CD4-positive, alpha-beta T cell treated with Interleukin-17A for 4 hours (primary cell): ENCODE measurements at regions not wholly inside any gene's neighbourhood (a gene's known extent, or its start where the extent isn't known, plus 50 kb on each side); places are given as distances from the start of the nearest gene placed in this dataset.

Source experiments
- DNase-seq: peaks from one replicate; pipeline ENCODE4 v3.0.0-alpha.2; 2020; ENCODE audit warnings: mixed read lengths

- no peak for DNase-seq
Observed at GRCh38 chr4:42736527-42737195, 79.8 kb upstream of the ATP8A1 start.

- DNase-seq: no peak
Observed at GRCh38 chr4:42733380-42733779, 76.5 kb upstream of the ATP8A1 start.

DNA sequence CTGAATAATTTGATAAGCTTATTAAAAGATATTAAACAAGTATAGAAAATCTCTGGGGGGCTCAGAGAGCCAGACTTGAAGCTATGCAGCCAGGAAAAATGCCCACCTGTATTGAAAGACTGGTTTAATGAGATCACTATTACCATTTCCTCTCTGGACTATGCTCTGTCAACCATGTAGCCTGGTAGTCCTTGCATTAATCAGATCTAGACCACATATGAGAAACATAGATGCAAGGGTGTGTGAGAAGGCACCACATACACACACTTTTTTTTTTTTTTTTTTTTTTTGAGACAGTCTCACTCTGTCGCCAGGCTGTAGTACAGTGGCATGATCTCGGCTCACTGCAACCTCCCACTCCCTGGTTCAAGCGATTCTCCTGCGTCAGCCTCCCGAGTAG is 75.9 kb upstream of the ATP8A1 start:
- DNase-seq: no peak

GRCh38 chr4:42729505-42730237 is 72.8 kb upstream of the ATP8A1 start:
- no peak for DNase-seq

- DNase-seq: no peak
Observed at GRCh38 chr4:42724451-42724850, 67.5 kb upstream of the ATP8A1 start.

DNA sequence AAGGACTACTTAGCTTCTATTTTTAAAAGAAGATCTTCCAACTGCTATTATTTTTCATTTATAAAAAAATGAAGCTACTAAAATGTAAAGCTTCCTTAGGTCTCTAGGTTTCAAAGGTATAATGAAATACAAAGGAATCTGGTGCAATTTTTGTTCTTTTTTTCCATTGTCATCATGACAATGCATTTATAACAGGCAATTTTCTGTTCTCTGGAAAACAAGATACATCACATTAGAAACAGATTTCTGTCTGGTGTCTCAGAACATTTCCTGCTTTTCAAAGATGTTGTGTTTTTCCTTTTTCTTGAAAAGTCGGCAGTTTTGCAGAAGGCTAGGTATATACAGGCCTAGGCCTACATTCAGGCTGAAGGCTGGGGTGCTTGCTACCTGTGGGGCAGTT is 63.6 kb upstream of the ATP8A1 start:
- no peak for DNase-seq

DNA sequence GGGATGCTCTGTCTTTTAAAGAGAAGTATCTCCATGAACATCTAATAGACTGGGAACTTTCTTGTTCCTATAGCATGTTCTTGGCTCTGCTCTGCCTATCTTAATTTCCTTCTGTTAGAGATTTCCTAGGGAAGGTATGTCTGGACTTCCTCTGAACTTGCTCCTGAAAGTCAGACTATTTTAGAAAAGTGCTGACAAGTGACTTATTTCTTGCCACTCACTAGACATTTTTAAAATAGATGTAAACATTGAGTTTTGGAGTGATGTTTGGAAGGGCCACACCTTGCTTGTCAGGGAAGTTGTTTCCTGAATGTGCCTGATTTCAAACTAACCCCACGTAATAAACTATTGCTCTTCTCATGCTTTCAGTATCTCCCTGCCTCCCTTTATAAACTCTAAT is 62.4 kb upstream of the ATP8A1 start:
- DNase-seq: no peak

- DNase-seq: no peak
Observed at GRCh38 chr4:42718336-42718735, 61.4 kb upstream of the ATP8A1 start.

DNA sequence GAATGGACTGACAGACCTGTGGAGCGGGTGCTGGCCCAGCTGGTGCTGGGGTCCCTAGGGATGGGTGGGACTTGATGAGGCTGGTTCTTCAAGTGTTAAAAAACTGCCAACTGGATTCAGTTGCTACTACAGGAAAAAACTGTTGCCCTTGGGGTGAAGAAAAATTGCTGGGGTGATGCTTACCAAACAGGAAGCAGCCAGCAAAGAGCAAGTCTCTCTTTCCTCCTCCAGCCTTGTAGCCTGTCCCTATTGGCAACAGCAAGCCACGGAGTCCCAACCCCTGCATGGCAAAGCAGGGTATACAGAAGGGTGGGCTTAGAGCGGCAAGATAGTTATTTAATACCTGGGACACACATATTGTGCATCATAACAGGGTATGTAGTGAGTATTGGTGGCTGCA is 60.1 kb upstream of the ATP8A1 start:
- no peak for DNase-seq

GRCh38 chr4:42715807-42716482 is 59.0 kb upstream of the ATP8A1 start:
- no peak for DNase-seq

DNA sequence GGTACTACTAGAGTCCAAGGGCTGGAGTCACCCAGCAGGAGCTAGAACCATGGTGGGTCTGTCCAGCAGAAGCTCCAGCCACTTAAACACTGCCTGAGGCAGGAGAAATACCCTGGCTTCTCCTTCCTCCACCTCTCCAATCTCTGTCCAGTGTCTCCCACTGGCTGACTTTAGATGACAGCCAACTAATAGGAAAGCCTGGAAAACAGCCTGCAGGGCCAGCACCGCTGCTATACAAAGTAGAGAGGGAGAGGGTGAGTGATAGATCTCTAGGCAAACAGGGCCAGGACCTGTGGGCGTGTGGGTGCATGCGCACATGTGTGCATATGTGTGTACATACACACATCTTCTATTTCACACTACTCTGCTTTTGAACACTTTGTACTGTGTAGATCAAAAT is 56.5 kb upstream of the ATP8A1 start:
- no peak for DNase-seq

GRCh38 chr4:42712854-42713253 is 55.9 kb upstream of the ATP8A1 start:
- no peak for DNase-seq

DNA sequence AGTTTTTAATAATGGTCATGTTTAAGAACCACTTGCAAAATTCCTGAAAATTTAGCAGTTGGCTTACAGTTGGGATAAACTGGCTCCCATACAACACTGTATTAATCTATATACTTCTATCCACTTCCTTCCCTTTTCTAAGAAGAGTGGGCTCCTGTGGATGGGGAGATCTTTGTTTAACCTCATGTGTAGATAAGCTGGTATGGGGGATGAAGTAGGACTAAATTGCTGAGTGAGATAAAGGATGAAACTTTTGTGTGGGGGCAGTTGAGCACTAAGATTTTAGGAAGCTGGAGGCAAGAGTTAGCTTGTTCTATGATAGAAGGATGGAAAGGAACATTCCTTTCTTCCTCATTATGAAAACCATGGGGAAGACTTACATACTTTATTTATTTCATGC is 54.6 kb upstream of the ATP8A1 start:
- DNase-seq: no peak

GRCh38 chr4:42710761-42711160 is 53.9 kb upstream of the ATP8A1 start:
- DNase-seq: no peak

GRCh38 chr4:42710329-42710728 is 53.4 kb upstream of the ATP8A1 start:
- no peak for DNase-seq

DNA sequence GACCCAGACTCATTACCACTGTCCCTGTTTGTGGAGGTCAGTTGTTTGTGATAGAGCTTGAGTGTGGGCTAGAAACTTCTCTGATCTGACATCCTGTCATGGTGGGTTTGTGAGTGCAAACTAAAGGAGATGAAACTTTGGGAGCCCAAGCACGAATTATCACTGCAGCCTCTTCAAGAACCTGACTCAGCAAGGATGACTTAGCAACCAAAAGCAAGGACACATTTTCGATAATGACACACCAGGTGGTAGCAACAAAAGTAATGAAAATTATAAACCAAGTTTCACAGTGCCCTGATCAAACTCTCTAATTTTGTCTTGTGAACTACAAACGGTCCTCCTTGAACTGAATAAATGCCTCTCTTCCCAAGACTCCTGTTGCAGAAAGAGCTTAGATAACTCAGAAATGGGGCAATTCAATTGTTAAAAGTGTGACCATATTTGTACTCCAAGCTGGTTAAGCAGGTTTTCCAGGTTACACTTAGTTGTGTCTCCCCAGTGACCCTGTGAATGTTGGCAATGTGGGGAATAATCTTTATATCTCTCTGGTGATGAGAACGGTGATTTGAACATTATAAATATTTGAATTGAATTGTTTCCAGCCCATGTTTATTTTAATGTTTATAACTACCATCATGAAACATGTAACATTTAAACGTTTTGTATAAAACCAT is 52.6 kb upstream of the ATP8A1 start:
- no peak for DNase-seq

- DNase-seq: no peak
Observed at GRCh38 chr4:42708625-42709024, 51.7 kb upstream of the ATP8A1 start.
